ENCODE measurements at regions not wholly inside any gene's neighbourhood (a gene's known extent, or its start where the extent isn't known, plus 50 kb on each side); places are given as distances from the start of the nearest gene placed in this dataset.

DNA sequence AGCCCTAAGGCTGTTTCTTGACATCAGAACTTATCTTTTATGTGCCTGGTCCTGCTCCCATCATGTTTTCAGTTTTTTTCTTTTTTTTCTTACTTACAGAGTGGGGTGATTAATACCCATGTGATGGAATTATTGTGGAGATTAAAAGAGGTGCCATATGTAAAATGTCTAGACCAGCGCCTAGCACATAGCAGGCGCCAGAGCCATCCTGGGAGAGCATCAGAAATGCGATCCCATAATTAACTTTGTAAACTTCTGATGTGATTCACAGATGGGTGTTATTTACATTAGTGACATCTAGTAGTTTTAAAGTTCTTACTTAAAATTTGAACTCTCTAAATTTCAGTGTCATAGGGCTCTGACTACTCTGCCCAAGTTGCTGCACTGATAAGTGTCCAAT lies 66.2 kb upstream of the PGRMC2 start:
- no peak for DNase-seq

DNA sequence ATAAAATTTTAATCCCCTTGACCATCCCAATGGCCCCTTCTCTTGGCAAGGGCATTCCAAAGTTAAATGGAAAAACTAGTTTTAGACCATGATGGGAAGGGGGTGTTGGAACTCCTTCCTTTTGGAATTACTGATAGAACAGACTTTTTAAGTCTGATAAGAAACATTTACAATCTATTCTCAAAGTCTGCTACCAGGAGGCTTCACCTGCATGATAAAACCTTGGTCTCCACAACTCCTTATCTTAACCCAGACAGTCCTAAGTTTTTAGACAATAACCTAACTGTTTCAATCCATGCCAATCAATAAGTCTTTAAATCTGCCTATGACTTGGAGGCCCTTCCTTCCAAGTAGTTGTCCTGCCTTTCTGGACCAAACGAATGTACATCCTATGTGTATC lies 63.9 kb upstream of the PGRMC2 start:
- no peak for DNase-seq

DNA sequence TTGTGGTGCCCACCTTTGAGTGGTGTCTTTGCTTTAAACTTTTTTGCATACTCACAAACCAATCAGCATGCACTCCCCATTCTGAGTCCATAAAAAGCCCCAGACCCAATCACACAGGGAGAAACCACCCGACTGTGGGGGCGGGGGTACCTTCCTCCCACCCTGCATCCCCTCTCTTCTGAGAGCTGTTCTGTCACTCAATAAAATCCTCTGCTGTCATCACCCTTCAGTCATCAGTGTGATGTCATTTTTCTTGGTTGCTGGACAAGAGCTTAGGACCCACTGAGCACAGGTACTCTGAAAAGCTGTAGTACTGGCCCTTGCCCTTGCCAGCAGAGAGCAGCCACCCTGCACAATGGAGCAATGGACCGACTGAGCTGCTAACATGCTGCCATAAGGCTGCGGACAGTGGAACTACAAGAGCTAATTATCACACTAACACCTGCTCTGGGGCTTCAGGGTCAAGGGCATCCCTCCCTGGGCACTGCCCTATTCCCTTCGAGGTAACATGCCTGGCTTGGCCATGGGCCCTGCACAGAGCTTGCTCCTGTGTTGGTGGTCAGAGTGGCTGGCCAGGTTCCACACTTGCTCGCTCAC lies 62.9 kb upstream of the PGRMC2 start:
- DNase-seq, result no peak

DNA sequence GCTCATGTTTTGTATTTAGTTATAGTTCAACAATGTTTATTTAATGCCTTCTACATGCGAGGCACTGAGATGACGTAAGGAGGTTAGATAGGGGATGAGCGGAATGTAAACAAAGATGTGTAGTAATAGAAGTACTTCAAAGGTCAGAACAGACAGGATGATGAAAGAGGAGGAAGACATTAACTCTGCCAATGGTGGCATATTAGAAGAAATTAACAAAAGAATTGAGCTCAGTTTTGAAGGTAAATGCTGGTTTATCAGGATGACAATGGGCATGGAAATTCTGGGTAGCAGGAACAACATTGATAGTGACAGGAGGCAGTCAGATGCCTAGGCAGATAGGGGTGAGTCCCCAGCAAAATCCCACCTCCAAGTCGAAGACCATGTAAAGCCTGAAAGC lies 62.3 kb upstream of the PGRMC2 start:
- no peak for DNase-seq

DNA sequence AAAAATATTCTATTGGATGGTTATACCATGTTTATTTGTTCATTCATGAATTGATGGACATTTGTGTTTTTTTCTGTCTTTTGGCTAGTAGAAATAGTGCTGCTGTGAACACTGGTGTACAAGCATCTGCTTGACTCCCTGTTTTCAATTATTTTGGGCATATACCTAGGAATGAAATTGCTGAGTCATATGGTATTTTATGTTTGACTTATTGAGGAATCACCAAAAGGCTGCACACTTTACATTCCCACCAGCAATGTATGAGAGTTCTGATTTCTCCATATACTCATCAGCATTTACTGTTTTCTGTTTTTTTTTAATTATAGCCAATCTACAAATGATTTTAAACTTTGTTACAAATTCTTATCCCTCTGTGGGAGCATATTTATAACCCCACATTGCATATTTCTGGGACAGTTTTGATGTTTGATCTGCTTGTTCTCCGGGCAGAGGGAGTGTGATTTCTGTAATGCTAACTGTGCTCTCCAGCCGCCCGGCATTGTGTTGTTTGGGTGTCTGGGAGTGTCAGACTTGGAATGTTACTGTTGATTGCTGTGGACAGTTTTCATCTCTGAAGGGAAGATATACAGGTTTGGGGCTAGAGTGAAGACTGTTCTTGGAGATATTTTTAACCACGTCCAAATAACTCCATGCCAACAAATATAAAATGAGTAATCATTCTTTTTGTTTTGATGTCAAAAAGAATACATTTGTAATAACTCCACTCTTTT lies 60.5 kb upstream of the PGRMC2 start:
- DNase-seq, result no peak

DNA sequence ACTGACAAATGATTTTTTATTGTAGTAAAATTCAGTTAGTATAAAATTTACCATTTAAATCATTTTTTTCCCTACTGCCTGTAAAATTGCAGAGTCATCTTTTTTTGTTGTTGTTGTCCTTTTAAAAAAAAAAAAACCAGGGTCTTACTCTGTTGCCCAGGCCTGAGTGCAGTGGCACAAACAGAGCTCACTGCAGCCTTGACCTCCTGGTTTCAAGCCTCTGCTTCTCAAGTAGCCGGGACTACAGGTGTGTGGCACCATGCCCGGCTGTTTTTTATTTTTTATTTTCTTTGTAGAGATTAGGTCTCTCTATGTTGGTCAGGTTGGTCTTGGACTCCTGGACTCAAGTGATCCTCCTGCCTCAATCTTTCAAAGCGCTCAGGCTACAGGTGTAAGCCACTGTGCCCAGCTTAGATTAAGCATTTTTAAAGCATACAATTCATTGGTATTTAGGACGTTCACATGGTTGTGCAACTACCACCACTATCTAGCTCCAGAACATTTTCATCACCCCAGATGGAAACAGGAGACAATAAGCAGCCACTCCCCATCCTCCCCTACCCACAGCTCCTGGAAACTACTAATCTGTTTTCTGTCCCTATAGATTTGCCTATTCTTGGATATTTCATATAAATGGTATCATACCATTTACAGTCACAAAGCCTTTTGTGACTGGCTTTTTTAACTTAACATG lies 59.7 kb upstream of the PGRMC2 start:
- DNase-seq, result no peak

DNA sequence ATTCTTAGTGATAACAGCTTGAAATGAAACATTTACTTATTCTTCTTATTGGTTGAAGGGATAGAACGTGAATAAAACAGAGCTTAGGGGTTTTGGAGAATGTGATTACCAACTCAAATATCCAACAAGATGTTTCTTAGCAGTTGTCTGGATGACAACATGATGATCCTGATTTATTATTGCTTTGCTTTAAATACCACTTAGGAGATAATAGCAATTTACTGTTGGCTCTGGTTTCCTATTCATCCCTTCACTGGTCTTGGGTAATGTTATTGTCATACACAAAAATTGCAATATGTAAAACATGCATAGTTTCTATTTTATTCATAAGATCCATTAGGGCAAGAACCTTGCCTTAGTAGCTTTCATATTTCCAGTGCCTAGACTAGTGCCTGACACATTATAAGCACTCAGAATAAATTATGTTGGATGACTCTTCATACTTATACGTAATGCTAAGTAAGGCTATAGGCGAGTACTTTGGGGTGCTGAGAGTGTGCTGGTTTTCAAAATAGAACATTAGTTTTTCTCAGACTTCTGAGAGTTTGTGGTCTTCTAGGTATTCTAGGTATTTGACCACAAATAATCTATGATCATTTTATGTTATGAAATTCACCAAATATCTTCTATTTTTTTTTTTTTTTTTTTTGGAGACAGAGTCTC lies 58.6 kb upstream of the PGRMC2 start:
- no peak for DNase-seq

DNA sequence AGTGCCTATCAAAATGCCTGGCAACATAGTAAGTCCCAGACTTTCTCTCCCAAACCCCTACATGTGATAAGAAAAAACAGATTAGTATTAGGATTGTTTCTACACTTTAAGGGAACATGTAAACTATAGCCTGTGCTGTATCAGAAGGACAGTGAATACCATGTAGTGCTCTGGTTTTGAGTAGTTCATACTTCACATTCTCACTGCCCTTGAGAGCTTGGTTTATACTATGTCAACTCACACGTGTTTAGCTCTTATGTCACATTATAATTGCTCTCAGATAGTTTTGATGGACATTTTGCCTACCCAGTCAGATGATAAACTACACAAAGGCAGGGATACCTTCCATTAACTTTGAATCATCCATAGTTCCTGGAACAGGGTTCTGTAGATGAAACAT lies 58.0 kb upstream of the PGRMC2 start:
- no peak for DNase-seq

DNA sequence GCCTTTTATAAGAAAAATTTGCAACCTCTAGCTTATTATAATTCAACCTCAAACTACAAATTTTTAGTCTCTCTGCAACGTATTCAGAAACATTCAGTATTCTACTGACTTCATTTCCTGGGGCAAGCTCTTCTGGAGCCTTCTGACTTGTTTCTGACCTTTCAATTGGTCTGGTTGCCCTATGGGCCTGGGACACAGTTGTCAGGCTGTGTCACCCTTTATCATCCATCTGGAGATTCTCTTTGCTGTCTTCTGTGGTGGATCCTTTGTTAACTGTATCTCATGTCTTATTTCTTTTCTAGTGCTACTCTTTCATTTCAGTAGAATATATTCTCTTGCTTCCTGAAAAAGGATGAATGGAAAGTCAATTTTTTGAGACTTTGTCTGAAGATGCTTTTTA lies 55.1 kb upstream of the PGRMC2 start:
- DNase-seq, result no peak

DNA sequence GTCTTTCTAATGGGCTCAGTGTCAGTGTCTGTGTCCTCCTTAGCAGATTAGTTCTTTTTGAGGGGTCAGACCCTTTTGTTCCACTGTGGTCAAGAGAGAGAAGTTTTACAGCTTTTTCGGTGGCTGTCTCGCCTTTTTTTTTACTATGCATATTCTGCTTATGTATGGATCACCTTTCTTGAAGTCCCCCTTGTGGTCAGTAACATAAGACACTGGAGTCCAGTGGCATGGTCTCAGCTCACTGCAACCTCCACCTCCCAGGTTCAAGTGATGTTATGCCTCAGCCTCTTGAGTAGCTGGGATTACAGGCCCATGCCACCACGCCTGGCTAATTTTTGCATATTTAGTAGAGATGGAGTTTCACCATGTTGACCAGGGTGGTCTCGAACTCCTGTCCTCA lies 54.0 kb upstream of the PGRMC2 start:
- no peak for DNase-seq

DNA sequence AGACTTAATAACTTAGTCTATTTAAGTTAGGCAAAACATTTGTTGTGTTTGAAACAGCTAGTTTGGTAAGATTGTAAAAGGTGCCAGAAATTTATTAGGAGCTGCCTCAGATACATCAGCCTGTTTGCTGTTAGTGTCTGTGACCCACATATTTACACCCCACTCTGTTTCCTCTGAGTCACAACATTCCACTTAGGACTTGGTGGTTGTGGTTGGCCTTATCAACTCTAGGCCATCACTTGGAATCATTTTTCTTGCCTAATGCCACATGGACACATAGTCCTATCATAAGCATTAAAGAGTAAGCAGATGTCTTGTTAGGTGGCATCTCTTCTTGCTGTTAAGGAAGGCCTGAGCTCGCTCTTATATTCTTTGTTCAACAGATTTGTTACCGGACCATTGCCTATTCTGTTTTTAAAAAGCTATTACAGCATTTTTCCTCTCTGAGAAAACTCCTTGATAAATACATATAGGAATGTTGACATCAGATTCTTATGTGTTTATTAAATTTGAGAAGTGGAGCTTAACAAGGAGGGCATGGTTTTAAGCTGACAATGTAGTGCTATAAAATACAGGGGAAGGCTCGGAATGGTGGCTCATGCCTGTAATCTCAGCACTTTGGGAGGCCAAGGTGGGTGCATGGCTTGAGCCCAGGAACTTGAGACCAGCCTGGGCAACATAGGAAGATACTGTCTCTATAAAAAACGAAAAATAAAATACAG lies 51.2 kb upstream of the PGRMC2 start:
- no peak for DNase-seq

DNA sequence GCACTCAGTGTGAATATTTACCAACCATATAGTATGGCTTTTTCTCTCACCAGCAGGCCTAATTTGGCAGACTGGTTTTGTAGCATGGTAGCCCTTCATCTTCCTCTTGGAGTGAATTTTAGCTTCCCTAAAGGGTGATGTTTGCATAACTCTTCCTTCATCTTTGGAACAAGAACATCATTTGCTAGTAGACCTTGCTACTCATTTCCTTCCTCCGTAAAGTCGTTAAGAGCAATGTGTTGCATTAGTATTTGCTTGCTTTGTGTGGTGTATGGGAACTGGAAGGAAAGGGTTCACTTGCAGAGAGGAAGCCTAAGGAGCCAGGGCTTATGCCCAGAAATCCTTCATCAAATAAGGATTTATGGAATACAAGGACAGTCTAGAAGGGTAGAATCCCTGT lies 50.2 kb upstream of the PGRMC2 start:
- no peak for DNase-seq

All from CD4-positive, alpha-beta T cell treated with Interferon alpha-2 for 1 hour (primary cell).